Calu3 (cell line): ENCODE measurements at regions not wholly inside any gene's neighbourhood (a gene's known extent, or its start where the extent isn't known, plus 50 kb on each side); places are given as distances from the start of the nearest gene placed in this dataset.

Source experiments
- BruUV-seq: library from RNA; stranded (reverse); fragments of 400-500 nt; replicated peaks from 2 replicates; lab custom pipeline; 2021; lab: Mats Ljungman, UMichigan
- CTCF ChIA-PET: fragments of 300-600 bp; sonication (Branson Sonifier 250); formaldehyde crosslinking; loops from one replicate; lab custom pipeline; 2022; ENCODE audit warnings: antibody characterized with exemption; lab: Charles Lee
- DNase-seq: peaks from one replicate; pipeline ENCODE4 v3.0.0; 2022
- H3K27ac Mint-ChIP-seq: one replicate; pipeline ENCODE4 v1.8.0; 2022; ENCODE audit warnings: mixed read lengths; ENCODE audit not compliant: unreplicated experiment
- H3K27me3 Mint-ChIP-seq: one replicate; pipeline ENCODE4 v1.8.0; 2022; ENCODE audit warnings: mixed read lengths; ENCODE audit not compliant: unreplicated experiment
- H3K36me3 Mint-ChIP-seq: one replicate; pipeline ENCODE4 v1.8.0; 2022; ENCODE audit warnings: mild to moderate bottlenecking, moderate library complexity, mixed read lengths; ENCODE audit not compliant: insufficient read depth, unreplicated experiment
- H3K4me1 Mint-ChIP-seq: one replicate; pipeline ENCODE4 v1.8.0; 2022; ENCODE audit warnings: mild to moderate bottlenecking, low read depth, mixed read lengths; ENCODE audit not compliant: unreplicated experiment
- H3K4me3 Mint-ChIP-seq: one replicate; pipeline ENCODE4 v1.8.0; 2022; ENCODE audit warnings: mild to moderate bottlenecking, low read depth, moderate library complexity, mixed read lengths; ENCODE audit not compliant: unreplicated experiment
- H3K9me3 Mint-ChIP-seq: one replicate; pipeline ENCODE4 v1.8.0; 2022; ENCODE audit warnings: low read depth, mixed read lengths; ENCODE audit not compliant: unreplicated experiment
- intact Hi-C: fragments of 100-400 bp; cut with micrococcal nuclease; formaldehyde crosslinking; loops from one replicate; pipeline ENCODE4 v1.10.0; 2022; ENCODE audit not compliant: unreplicated experiment
- TF ChIP-seq, protein P1 (sequence below): fragments of 200-600 bp; IDR thresholded peaks from one replicate; pipeline ENCODE4 v1.8.0; 2022; ENCODE audit warnings: antibody characterized with exemption; ENCODE audit not compliant: unreplicated experiment

DNA sequence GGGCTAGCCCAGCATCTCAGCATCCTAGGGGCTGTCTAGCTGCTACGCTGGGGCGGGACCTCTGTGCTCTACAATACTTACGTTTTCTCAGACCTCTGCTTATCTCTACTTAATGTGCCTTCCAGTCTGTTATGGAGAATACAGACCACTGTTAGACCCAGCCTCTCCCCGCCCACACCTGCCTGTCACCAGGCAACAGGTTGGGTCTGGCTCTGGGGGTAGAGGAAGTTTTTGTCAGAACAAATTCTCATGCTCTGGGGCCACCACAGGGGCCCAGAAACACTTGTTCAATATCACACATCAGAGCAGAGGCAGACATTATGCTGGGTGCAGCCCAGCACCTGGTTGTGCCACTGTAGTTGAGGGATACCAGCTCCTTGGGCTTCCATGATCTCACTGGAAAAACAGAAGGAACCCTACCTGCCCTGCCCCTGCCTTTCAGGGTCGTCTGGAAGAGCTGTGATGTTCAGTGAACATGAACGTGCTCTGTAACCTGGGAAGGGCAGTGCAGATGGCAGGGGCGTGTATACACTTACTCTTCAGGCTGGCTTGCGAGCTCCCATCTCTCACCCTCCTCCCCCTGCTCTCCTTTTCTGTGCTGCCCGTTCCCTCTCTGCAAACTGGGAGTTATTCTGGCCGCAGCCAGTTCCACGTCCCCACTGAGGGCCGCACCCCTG is 135.2 kb upstream of the PODXL start:
- no peak for DNase-seq
- TF ChIP-seq, protein P1, sequence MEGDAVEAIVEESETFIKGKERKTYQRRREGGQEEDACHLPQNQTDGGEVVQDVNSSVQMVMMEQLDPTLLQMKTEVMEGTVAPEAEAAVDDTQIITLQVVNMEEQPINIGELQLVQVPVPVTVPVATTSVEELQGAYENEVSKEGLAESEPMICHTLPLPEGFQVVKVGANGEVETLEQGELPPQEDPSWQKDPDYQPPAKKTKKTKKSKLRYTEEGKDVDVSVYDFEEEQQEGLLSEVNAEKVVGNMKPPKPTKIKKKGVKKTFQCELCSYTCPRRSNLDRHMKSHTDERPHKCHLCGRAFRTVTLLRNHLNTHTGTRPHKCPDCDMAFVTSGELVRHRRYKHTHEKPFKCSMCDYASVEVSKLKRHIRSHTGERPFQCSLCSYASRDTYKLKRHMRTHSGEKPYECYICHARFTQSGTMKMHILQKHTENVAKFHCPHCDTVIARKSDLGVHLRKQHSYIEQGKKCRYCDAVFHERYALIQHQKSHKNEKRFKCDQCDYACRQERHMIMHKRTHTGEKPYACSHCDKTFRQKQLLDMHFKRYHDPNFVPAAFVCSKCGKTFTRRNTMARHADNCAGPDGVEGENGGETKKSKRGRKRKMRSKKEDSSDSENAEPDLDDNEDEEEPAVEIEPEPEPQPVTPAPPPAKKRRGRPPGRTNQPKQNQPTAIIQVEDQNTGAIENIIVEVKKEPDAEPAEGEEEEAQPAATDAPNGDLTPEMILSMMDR, result no peak
- Mint-ChIP-seq H3K4me1 (peaks cover 10% of the 10 kb centered on the region), H3K9me3 (no peaks in the 10 kb centered on the region), H3K36me3 (no peaks in the 10 kb centered on the region), H3K27me3 (peaks cover 80% of the 10 kb centered on the region), H3K4me3 (peak overlapping the region; percentile 24), H3K27ac (no peak overlapping the region)
- CTCF ChIA-PET, result interaction anchor here (1.0 to 1.3 kb wide), 3 partner anchors 13 to 889 kb away, joined by 3 to 5 read pairs (median 4); no protein-coding TSS in a partner anchor
- intact Hi-C loops, result no loop called here
- no TSS peak for BruUV-seq

DNA sequence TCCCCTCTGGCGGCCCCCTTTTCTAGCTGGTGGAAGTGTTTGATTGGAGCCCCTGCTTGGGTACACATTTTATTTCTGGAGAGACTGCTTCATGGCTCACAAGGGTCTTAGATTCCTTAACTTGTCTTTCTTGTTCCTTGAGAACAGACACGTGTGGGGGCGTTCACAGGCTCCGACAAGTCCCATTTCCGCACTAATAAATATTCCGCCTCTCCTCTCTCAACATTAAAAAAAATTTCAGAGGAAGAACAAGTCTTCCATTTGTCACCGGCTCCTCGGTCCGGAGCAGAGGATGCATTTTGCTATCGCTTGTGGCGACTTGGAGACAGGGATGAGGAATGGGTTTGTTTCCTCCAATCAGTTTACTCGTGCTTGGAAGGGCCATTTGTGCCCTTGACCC is 134.0 kb upstream of the PODXL start:
- Mint-ChIP-seq H3K27me3 (peaks cover 92% of the 10 kb centered on the region), H3K27ac (no peak overlapping the region), H3K4me3 (no peak overlapping the region), H3K4me1 (peaks cover 10% of the 10 kb centered on the region), H3K36me3 (no peaks in the 10 kb centered on the region), H3K9me3 (no peaks in the 10 kb centered on the region)
- CTCF ChIA-PET, result no interaction called here
- no TSS peak for BruUV-seq
- intact Hi-C loops, result no loop called here
- no peak for DNase-seq
- TF ChIP-seq, protein P1, result no peak

DNA sequence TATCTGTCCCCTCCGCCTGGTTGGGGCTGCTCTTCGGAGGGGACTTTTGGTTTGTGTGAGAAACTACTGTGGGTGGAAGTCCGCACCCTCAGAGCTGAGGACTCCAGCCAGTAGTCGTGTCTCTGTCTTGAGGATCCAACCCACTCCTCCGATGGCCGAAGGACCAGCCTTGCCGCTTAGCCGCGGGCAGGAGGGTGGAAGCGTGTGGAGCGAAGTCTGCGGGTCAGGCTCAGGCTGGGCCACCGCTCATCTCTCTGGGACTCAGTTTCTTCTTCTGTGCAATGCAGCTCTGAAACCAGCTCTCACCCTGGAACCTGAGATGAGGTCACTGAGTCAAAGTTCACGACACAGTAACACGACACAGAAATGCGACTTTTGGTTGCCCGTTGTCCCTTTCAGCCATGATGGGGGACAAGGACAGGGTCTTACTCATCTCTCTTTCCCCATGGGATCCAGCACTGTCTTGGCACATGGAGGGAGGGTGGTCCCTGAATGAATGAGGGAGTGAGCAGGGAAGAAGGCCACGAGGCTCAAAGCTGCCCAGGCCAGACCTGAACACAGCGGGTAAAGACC is 133.3 kb upstream of the PODXL start:
- TF ChIP-seq, protein P1, result no peak
- intact Hi-C loops, result loop anchor here (1.0 kb wide), 1 partner anchor 891 kb away; no protein-coding TSS in a partner anchor
- Mint-ChIP-seq H3K27me3 (peaks cover 98% of the 10 kb centered on the region), H3K4me3 (no peak overlapping the region), H3K36me3 (no peaks in the 10 kb centered on the region), H3K27ac (no peak overlapping the region), H3K9me3 (no peaks in the 10 kb centered on the region), H3K4me1 (peaks cover 10% of the 10 kb centered on the region)
- no peak for DNase-seq
- CTCF ChIA-PET, result interaction anchor here (0.9 to 1.4 kb wide), 6 partner anchors 19 to 891 kb away, joined by 3 to 14 read pairs (median 5); no protein-coding TSS in a partner anchor
- no TSS peak for BruUV-seq

DNA sequence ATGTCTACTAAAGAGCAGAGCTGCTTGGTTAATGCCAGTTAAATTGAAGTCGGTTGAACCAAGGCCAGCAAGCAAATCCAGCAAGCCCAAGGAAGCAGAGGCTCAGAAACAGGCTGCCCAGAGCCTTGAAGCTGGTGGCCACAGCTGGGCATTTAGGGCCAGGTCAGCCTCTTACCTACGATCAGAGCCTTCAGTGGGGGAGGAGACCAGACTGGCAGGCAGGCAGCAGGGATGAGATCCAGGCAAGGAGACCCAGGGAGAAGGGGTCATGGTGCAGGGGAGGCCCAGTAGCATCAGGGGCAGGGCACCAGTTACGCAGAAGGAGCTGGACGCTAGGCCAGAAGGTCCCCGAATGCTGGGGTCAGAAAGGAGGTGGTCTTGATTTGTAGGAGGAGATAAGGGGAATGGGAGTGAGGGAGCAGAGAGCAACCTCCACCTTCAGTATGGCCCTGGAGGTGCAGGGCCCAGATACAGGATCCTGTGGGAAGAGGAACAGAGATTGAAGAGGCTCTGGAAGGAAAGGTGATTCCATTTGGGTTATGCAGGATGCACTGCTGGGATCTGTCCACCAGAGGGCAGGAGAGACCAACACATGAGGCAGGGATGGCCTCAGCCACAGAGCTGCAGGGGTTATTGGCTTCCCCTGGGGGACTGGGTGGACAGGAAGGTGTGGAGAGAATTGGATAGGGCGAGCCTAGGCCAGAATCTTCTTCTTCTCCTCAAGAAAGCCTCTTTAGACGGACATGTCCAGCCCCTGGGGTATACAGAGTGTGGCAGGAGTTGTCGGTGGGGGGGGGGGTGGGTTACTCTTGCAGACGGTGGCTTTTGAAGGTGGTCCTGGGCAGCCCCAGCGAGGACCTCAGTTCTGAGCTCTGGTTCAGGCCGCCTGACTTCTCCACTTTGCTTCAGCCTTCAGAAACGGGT is 132.6 kb upstream of the PODXL start:
- no peak overlapping the region for H3K4me3 Mint-ChIP-seq
- no peak overlapping the region for H3K27ac Mint-ChIP-seq
- DNase-seq, result peak; percentile 75
- intact Hi-C loops, result loop anchor here (1.0 kb wide), 1 partner anchor 891 kb away; no protein-coding TSS in a partner anchor
- CTCF ChIA-PET, result interaction anchor here (0.9 to 1.4 kb wide), 6 partner anchors 20 to 891 kb away, joined by 3 to 14 read pairs (median 5); no protein-coding TSS in a partner anchor
- TF ChIP-seq, protein P1, result peak; percentile 93
- H3K27me3 Mint-ChIP-seq, result peaks cover 100% of the 10 kb centered on the region
- H3K9me3 Mint-ChIP-seq, result no peaks in the 10 kb centered on the region
- H3K4me1 Mint-ChIP-seq, result peaks cover 10% of the 10 kb centered on the region
- BruUV-seq, result no TSS peak
- no peaks in the 10 kb centered on the region for H3K36me3 Mint-ChIP-seq
